SK-N-SH treated with all-trans-retinoic acid at 6 μM for 48 hours (cell line): ENCODE measurements at regions not wholly inside any gene's neighbourhood (a gene's known extent, or its start where the extent isn't known, plus 50 kb on each side); places are given as distances from the start of the nearest gene placed in this dataset.
A peak's percentile ranks its signal among the peaks of the same experiment; 100 is the strongest.

Experiments used
- ATAC-seq: fragments of 200-7000 bp; cut with Tn5 transposase; 3 replicates; pipeline ENCODE4 v1.9.1; 2020; ENCODE audit warnings: mild to moderate bottlenecking, moderate library complexity
- ARNTL ChIP-seq: fragments of 450-650 bp; formaldehyde crosslinking; IDR thresholded peaks from 2 replicates; pipeline ENCODE4 v1.5.0; 2020; ENCODE audit warnings: low read depth, mild to moderate bottlenecking, moderate library complexity, borderline replicate concordance
- BACH2 ChIP-seq: fragments of 250-450 bp; sonication (Bioruptor Pico); IDR thresholded peaks from 2 replicates; pipeline ENCODE4 v1.9.0; 2021; ENCODE audit warnings: mild to moderate bottlenecking, borderline replicate concordance
- CREB5 ChIP-seq: fragments of 250-450 bp; sonication (Bioruptor Pico); IDR thresholded peaks from 2 replicates; pipeline ENCODE4 v1.5.1; 2020; ENCODE audit warnings: low read depth, mild to moderate bottlenecking, moderate library complexity
- CSDC2 ChIP-seq: fragments of 250-450 bp; sonication (Bioruptor Pico); IDR thresholded peaks from 2 replicates; pipeline ENCODE4 v1.5.0; 2020; ENCODE audit warnings: mild to moderate bottlenecking, moderate library complexity
- CSRNP3 ChIP-seq: fragments of 250-450 bp; sonication (Bioruptor Pico); IDR thresholded peaks from 2 replicates; pipeline ENCODE4 v1.5.1; 2021; ENCODE audit warnings: mild to moderate bottlenecking, moderate library complexity
- ESRRG ChIP-seq: fragments of 250-450 bp; sonication (Bioruptor Pico); IDR thresholded peaks from 2 replicates; pipeline ENCODE4 v1.6.1; 2021; ENCODE audit warnings: mild to moderate bottlenecking
- GLIS3 ChIP-seq: fragments of 250-450 bp; sonication (Bioruptor Pico); IDR thresholded peaks from 2 replicates; pipeline ENCODE4 v1.5.0; 2020; ENCODE audit warnings: mild to moderate bottlenecking, moderate library complexity
- ISL1 ChIP-seq: fragments of 250-450 bp; sonication (Bioruptor Pico); IDR thresholded peaks from 2 replicates; pipeline ENCODE4 v2.1.2; 2022; ENCODE audit warnings: mild to moderate bottlenecking, moderate library complexity
- OSR1 ChIP-seq: fragments of 250-450 bp; sonication (Bioruptor Pico); IDR thresholded peaks from 2 replicates; pipeline ENCODE4 v1.8.0; 2022; ENCODE audit warnings: moderate library complexity, mild to moderate bottlenecking, inconsistent platforms
- PATZ1 ChIP-seq: fragments of 250-450 bp; sonication (Bioruptor Pico); IDR thresholded peaks from 2 replicates; pipeline ENCODE4 v1.8.0; 2020; ENCODE audit warnings: mild to moderate bottlenecking, moderate library complexity, borderline replicate concordance
- PPARA ChIP-seq: fragments of 250-450 bp; sonication (Bioruptor Pico); IDR thresholded peaks from 2 replicates; pipeline ENCODE4 v1.5.0; 2020; ENCODE audit warnings: mild to moderate bottlenecking, borderline replicate concordance
- RARB ChIP-seq: fragments of 250-450 bp; sonication (Bioruptor Pico); IDR thresholded peaks from 2 replicates; pipeline ENCODE4 v1.8.0; 2021; ENCODE audit warnings: mild to moderate bottlenecking, moderate library complexity
- SNAI2 ChIP-seq: fragments of 250-450 bp; sonication (Bioruptor Pico); IDR thresholded peaks from 2 replicates; pipeline ENCODE4 v1.5.0; 2020; ENCODE audit warnings: mild to moderate bottlenecking, moderate library complexity
- TCF4 ChIP-seq: fragments of 250-450 bp; sonication (Bioruptor Pico); IDR thresholded peaks from 2 replicates; pipeline ENCODE4 v1.8.0; 2021; ENCODE audit warnings: mild to moderate bottlenecking, moderate library complexity, borderline replicate concordance
- TOX ChIP-seq: fragments of 250-450 bp; sonication (Bioruptor Pico); IDR thresholded peaks from 2 replicates; pipeline ENCODE4 v1.8.0; 2021; ENCODE audit warnings: mild to moderate bottlenecking, moderate library complexity, borderline replicate concordance
- TSHZ2 ChIP-seq: fragments of 250-450 bp; sonication (Bioruptor Pico); IDR thresholded peaks from 2 replicates; pipeline ENCODE4 v1.5.0; 2020; ENCODE audit warnings: mild to moderate bottlenecking, moderate library complexity
- ZC3H10 ChIP-seq: fragments of 250-450 bp; sonication (Bioruptor Pico); IDR thresholded peaks from 2 replicates; pipeline ENCODE4 v1.5.1; 2021; ENCODE audit warnings: mild to moderate bottlenecking, moderate library complexity
- ZFP3 ChIP-seq: fragments of 250-450 bp; sonication (Bioruptor Pico); IDR thresholded peaks from 2 replicates; pipeline ENCODE4 v1.5.0; 2020; ENCODE audit warnings: mild to moderate bottlenecking, moderate library complexity
- ZFP30 ChIP-seq: fragments of 450-650 bp; formaldehyde crosslinking; IDR thresholded peaks from 2 replicates; pipeline ENCODE4 v1.5.0; 2022; ENCODE audit warnings: mild to moderate bottlenecking, moderate library complexity
- ZNF565 ChIP-seq: fragments of 450-650 bp; formaldehyde crosslinking; conservative IDR thresholded peaks from 2 replicates; pipeline ENCODE4 v1.5.0; 2020; ENCODE audit warnings: low read depth, mild to moderate bottlenecking, moderate library complexity
- ZNF70 ChIP-seq: fragments of 450-650 bp; formaldehyde crosslinking; IDR thresholded peaks from 2 replicates; pipeline ENCODE4 v1.5.0; 2020; ENCODE audit warnings: mild to moderate bottlenecking, moderate library complexity
- ZNF8 ChIP-seq: fragments of 450-650 bp; formaldehyde crosslinking; IDR thresholded peaks from 2 replicates; pipeline ENCODE4 v1.5.0; 2020; ENCODE audit warnings: mild to moderate bottlenecking, moderate library complexity

GRCh38 chr13:82729401-82729800, 1152.9 kb downstream of the SLITRK1 start (continued):
- TF ChIP-seq ZNF70 (CRISPR knock-in tag) (no peak), SNAI2 (no peak), CSDC2 (CRISPR knock-in tag) (no peak), CREB5 (CRISPR knock-in tag) (no peak), GLIS3 (no peak), ZNF8 (CRISPR knock-in tag) (no peak)

- no peak for TF ChIP-seq ESRRG (CRISPR knock-in tag)
- TF ChIP-seq PPARA = no peak
- TF ChIP-seq OSR1 = no peak
- TF ChIP-seq CSDC2 (CRISPR knock-in tag) = no peak
- no peak for TF ChIP-seq ZC3H10
- no peak for TF ChIP-seq PATZ1 (CRISPR knock-in tag)
- no peak for TF ChIP-seq ZFP3 (CRISPR knock-in tag)
- no peak for TF ChIP-seq TCF4 (CRISPR knock-in tag)
- no peak for TF ChIP-seq ZNF8 (CRISPR knock-in tag)
- no peak for TF ChIP-seq BACH2
- no peak for TF ChIP-seq ISL1 (CRISPR knock-in tag)
- no peak for TF ChIP-seq ZNF565
- TF ChIP-seq TOX = no peak
- ATAC-seq = no peak; the same call in 2 of the 3 replicates
These were observed 1161.3 kb downstream of the SLITRK1 start for GRCh38 chr13:82720986-82721385.

GRCh38 chr13:82719987-82720386, 1162.3 kb downstream of the SLITRK1 start:
- ATAC-seq = no peak
- TF ChIP-seq GLIS3 = no peak
- TF ChIP-seq ZNF565 = no peak
- no peak for TF ChIP-seq BACH2
- no peak for TF ChIP-seq ARNTL (CRISPR knock-in tag)
- TF ChIP-seq CSDC2 (CRISPR knock-in tag) = no peak
- no peak for TF ChIP-seq ISL1 (CRISPR knock-in tag)

GRCh38 chr13:82717249-82717648, 1165.0 kb downstream of the SLITRK1 start:
- peak; percentile 21; the same call in 1 of the 3 replicates for ATAC-seq
- TF ChIP-seq ZFP3 (CRISPR knock-in tag) = no peak
- TF ChIP-seq TOX = no peak
- TF ChIP-seq GLIS3 = no peak
- no peak for TF ChIP-seq ISL1 (CRISPR knock-in tag)

GRCh38 chr13:82713687-82714405, 1168.4 kb downstream of the SLITRK1 start:
- ATAC-seq = peak; percentile 35
- no peak for TF ChIP-seq ARNTL (CRISPR knock-in tag)
- no peak for TF ChIP-seq TCF4 (CRISPR knock-in tag)
- no peak for TF ChIP-seq ZFP30
- no peak for TF ChIP-seq BACH2
- TF ChIP-seq ISL1 (CRISPR knock-in tag) = no peak
- TF ChIP-seq SNAI2 = no peak
- TF ChIP-seq ZC3H10 = no peak
- no peak for TF ChIP-seq PATZ1 (CRISPR knock-in tag)
- no peak for TF ChIP-seq RARB (CRISPR knock-in tag)
- no peak for TF ChIP-seq TSHZ2 (CRISPR knock-in tag)
- no peak for TF ChIP-seq ZNF565
- no peak for TF ChIP-seq CSRNP3 (CRISPR knock-in tag)
- no peak for TF ChIP-seq ZNF70 (CRISPR knock-in tag)
- no peak for TF ChIP-seq OSR1
- no peak for TF ChIP-seq ZNF8 (CRISPR knock-in tag)
- TF ChIP-seq CREB5 (CRISPR knock-in tag) = no peak
